K562 (cell line): ENCODE measurements at regions not wholly inside any gene's neighbourhood (a gene's known extent, or its start where the extent isn't known, plus 50 kb on each side); places are given as distances from the start of the nearest gene placed in this dataset.

Experiments
- EP400 ChIP-seq: fragments of 450-650 bp; IDR thresholded peaks from 2 replicates; pipeline ENCODE4 v1.6.1; 2017; ENCODE audit warnings: antibody characterized with exemption, mild to moderate bottlenecking, moderate library complexity
- HDAC3 ChIP-seq: fragments of 450-650 bp; IDR thresholded peaks from 2 replicates; pipeline ENCODE4 v1.6.1; 2018; ENCODE audit warnings: borderline replicate concordance, mild to moderate bottlenecking, moderate library complexity; ENCODE audit not compliant: partially characterized antibody
- MEF2D ChIP-seq: conservative IDR thresholded peaks from 2 replicates; pipeline ENCODE4 v1.6.1; 2016; ENCODE audit warnings: low read depth, missing genetic modification characterization, missing compliant biosample characterization
- MXI1 ChIP-seq: IDR thresholded peaks from 2 replicates; pipeline ENCODE4 v1.6.1; 2011; ENCODE audit warnings: low read depth, mild to moderate bottlenecking, improper control_type of control experiment, low read length
- MYNN ChIP-seq, 2 experiments: sonication (generic); formaldehyde crosslinking in 1 of 2; IDR thresholded peaks; 2 replicates each; pipeline versions ENCODE4 v1.5.0 to v1.6.1; 2016 to 2020; ENCODE audit warnings: antibody characterized with exemption in 1 of 2, missing genetic modification reagents in 1 of 2
- PHF20 ChIP-seq: fragments of 450-650 bp; IDR thresholded peaks from 2 replicates; pipeline ENCODE4 v1.6.1; 2018; ENCODE audit not compliant: partially characterized antibody
- SIN3A ChIP-seq, 2 experiments: fragments of 150-350 bp in 1 of 2; IDR thresholded peaks; 2 replicates each; pipeline ENCODE4 v1.6.1; 2011 to 2016; ENCODE audit warnings: borderline replicate concordance in 2 of 2, low read depth in 2 of 2, low read length in 2 of 2, mild to moderate bottlenecking in 2 of 2, moderate library complexity in 2 of 2; ENCODE audit not compliant: control insufficient read depth in 1 of 2
- TSHZ1 ChIP-seq: fragments of 250-450 bp; sonication (Bioruptor Pico); IDR thresholded peaks from 2 replicates; pipeline ENCODE4 v1.4.0; 2020; ENCODE audit warnings: mild to moderate bottlenecking, moderate library complexity
- UBTF ChIP-seq, 2 experiments: IDR thresholded peaks; 2 replicates each; pipeline ENCODE4 v1.6.1; 2012; ENCODE audit warnings: improper control_type of control experiment in 2 of 2, low read depth in 2 of 2, low read length in 2 of 2, borderline replicate concordance in 1 of 2
- TF ChIP-seq, protein P1 (sequence below), 2 experiments: fragments of 450-650 bp; formaldehyde crosslinking in 1 of 2; IDR thresholded peaks; 2 replicates each; pipeline versions ENCODE4 v1.4.0 to v1.6.1; 2014 to 2020; ENCODE audit warnings: mild to moderate bottlenecking in 2 of 2, borderline replicate concordance in 1 of 2, low read depth in 1 of 2
- TF ChIP-seq, protein P2 (sequence below): sonication (generic); formaldehyde crosslinking; IDR thresholded peaks from 2 replicates; pipeline ENCODE4 v1.8.1; 2022; ENCODE audit warnings: missing genetic modification reagents

DNA sequence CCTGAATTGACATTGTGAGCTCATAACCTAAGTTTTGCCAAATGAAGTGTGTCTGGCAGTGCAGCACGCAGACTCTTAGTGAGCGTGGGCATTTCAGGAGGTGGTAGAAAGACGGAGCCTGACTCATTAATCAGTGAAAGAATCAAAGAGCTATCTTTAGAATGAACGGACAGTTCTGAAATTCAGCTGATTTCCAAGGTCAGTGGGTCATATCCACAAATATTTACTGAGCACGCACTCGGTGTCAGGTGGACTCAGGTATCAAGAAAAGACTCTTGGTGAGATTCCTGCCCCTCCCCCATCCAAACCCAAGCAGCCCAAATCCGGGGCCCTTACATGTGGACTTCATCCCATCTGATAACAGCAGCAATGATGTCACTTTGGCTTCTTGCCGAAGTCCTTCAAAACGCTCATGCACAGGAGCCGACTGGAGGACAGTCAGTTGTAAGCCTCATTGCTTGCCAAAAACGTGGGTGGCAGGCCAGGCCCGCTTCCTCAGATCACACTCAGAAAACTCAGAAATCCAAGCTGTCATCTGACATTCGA, 185.8 kb downstream of the HS3ST3A1 start (continued):
- TF ChIP-seq SIN3A (IDR thresholded peaks at IDR 0.05; ENCODE audit: borderline replicate concordance in 2 of 2, control insufficient read depth in 1 of 2, low read depth in 2 of 2, low read length in 2 of 2) (no peak), MYNN (IDR thresholded peaks at IDR 0.05) (no peak), MYNN (CRISPR knock-in tag; IDR thresholded peaks at IDR 0.05) (no peak), EP400 (no peak), UBTF (IDR thresholded peaks at IDR 0.05; ENCODE audit: borderline replicate concordance in 1 of 2, low read depth in 2 of 2, low read length in 2 of 2) (no peak), TSHZ1 (no peak), HDAC3 (no peak), PHF20 (no peak), MEF2D (tag) (peak; percentile 57; the same call in 1 of the 2 replicates), MXI1 (no peak)
- TF ChIP-seq, protein P1, sequence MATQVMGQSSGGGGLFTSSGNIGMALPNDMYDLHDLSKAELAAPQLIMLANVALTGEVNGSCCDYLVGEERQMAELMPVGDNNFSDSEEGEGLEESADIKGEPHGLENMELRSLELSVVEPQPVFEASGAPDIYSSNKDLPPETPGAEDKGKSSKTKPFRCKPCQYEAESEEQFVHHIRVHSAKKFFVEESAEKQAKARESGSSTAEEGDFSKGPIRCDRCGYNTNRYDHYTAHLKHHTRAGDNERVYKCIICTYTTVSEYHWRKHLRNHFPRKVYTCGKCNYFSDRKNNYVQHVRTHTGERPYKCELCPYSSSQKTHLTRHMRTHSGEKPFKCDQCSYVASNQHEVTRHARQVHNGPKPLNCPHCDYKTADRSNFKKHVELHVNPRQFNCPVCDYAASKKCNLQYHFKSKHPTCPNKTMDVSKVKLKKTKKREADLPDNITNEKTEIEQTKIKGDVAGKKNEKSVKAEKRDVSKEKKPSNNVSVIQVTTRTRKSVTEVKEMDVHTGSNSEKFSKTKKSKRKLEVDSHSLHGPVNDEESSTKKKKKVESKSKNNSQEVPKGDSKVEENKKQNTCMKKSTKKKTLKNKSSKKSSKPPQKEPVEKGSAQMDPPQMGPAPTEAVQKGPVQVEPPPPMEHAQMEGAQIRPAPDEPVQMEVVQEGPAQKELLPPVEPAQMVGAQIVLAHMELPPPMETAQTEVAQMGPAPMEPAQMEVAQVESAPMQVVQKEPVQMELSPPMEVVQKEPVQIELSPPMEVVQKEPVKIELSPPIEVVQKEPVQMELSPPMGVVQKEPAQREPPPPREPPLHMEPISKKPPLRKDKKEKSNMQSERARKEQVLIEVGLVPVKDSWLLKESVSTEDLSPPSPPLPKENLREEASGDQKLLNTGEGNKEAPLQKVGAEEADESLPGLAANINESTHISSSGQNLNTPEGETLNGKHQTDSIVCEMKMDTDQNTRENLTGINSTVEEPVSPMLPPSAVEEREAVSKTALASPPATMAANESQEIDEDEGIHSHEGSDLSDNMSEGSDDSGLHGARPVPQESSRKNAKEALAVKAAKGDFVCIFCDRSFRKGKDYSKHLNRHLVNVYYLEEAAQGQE (IDR thresholded peaks at IDR 0.05; ENCODE audit: borderline replicate concordance), result peak; percentile 40; the same call in 1 of the 2 replicates
- TF ChIP-seq, protein P1 (CRISPR knock-in tag; IDR thresholded peaks at IDR 0.05; ENCODE audit: low read depth), result no peak
- TF ChIP-seq, protein P2, sequence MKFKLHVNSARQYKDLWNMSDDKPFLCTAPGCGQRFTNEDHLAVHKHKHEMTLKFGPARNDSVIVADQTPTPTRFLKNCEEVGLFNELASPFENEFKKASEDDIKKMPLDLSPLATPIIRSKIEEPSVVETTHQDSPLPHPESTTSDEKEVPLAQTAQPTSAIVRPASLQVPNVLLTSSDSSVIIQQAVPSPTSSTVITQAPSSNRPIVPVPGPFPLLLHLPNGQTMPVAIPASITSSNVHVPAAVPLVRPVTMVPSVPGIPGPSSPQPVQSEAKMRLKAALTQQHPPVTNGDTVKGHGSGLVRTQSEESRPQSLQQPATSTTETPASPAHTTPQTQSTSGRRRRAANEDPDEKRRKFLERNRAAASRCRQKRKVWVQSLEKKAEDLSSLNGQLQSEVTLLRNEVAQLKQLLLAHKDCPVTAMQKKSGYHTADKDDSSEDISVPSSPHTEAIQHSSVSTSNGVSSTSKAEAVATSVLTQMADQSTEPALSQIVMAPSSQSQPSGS, result no peak
